GM21619 (cell line): ENCODE measurements at regions not wholly inside any gene's neighbourhood (a gene's known extent, or its start where the extent isn't known, plus 50 kb on each side); places are given as distances from the start of the nearest gene placed in this dataset.

ENCODE experiments used
- ATAC-seq: cut with Tn5 transposase; IDR thresholded peaks from one replicate; pipeline ENCODE4 v1.9.1; 2021; ENCODE audit not compliant: unreplicated experiment

- no peak for ATAC-seq
These were observed 129.7 kb downstream of the TDRD15 start for GRCh38 chr2:21253311-21254027.

DNA sequence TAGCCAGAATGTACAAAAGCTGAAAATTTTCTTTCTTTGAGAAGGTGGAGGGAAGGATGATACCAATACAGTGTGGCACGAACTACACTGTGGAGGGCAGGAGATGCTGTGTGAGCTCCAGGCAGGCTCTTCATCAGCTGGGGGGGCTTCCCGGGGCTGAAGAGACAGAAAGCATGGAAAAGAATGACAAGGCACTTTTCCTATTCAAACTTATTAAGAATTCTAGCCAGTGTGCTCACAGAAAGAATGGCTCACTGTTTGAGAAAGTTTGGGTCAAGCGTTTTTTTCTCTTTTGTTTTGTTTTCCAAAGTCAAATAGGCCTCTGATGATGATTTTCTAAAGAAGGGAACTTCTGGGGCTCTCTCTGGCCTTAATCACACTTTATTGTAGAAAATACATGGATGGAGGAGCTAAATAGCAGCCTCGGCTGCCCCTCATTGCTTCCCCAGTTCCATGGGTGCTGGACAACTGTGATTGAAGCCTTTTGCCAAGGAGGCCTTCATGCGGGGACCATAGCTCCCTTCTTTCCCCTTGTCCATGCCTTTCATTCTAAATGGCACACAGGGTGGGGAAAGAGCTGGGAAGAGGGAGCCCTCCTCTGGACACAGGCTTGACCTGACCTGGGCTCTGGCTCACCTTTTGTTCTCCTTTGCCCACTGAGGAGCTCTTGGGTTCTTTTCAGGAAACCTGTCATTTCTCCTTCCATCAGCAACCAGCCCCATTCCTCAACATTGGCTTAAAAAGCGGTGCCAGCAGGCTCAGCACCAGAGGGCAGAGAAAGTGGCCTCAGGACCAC lies 130.6 kb downstream of the TDRD15 start:
- no peak for ATAC-seq

DNA sequence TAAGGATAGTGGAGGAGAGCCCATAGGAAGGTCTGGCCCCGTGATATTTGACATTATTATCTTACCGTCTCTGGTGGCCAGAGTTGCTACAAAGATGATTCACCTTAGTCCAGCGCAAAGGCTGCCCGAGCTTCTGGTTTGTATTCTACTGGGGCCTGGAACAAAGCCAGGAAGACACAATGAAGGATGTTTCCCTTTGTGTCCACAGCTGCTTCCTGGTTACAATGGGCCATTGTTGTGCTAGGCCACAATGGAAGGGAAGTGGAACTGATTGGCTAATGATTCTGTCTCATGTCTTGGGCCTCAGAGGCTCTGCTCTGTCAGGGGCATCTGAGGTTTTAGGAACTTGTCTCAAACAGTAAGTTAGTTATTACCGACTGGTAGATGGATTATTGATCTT lies 132.2 kb downstream of the TDRD15 start:
- ATAC-seq, result peak; percentile 89

- ATAC-seq, result no peak
These were observed 133.9 kb downstream of the TDRD15 start for GRCh38 chr2:21257621-21258020.

GRCh38 chr2:21258082-21258481 lies 134.3 kb downstream of the TDRD15 start:
- ATAC-seq, result no peak

- ATAC-seq, result no peak
These were observed 136.5 kb downstream of the TDRD15 start for GRCh38 chr2:21260311-21260710.

DNA sequence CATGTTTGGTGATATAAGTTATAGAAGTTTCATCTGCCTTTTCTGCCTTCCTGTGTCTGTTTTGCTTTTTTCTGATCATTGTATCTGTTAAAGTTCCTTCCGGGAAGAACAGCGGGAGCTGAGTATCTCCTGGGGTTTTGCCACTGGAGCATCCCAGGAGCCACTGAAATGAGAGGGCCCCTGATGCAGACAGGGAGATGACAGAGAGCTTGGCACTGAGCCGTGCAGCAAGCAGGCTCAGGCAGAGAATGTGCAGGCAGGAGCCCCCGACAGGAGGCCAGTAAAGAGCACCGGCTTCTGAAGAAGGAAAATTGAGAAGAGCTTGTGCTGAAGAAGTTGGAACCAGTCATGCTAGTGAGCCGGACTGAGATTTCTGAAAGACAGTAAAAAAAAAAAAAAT lies 137.8 kb downstream of the TDRD15 start:
- no peak for ATAC-seq

- ATAC-seq, result no peak
These were observed 138.7 kb downstream of the TDRD15 start for GRCh38 chr2:21262426-21262940.

GRCh38 chr2:21263622-21264021 lies 139.9 kb downstream of the TDRD15 start:
- no peak for ATAC-seq

GRCh38 chr2:21265752-21266151 lies 142.0 kb downstream of the TDRD15 start:
- ATAC-seq, result no peak

- ATAC-seq, result no peak
These were observed 143.6 kb downstream of the TDRD15 start for GRCh38 chr2:21267232-21267835.

DNA sequence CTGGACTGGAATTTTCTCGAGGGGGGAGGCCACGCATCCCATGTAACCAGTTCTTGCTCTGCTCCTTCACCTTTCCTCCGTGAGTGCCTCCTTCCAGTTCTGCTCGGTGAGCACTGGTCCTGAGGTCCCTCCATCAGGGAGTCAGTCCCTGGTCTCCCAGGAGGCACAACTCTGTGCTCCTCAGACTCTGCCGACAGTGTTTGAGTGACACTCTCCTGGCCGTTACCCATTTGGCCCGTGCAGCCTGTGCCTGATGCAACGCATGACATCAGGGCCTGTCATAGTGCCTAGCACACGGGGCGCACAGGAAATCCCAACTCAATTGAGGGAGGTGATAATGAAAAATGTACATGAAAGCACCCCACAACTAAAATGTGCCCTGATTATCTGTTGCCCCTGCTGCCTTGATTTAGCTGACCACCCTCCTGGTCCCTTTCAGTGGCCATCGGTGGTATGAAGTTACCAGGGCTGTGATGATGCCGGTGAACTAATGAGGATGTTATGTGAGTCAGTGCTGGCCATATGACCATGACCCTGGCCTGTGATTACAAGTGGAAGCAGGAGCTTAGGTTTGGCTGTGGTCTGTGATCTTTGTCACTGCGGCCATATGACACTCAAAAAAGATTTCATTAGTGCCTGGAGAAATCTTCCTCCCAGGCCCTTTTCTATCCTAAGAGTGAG lies 144.6 kb downstream of the TDRD15 start:
- no peak for ATAC-seq

- no peak for ATAC-seq
These were observed 145.1 kb downstream of the TDRD15 start for GRCh38 chr2:21268878-21269224.

- no peak for ATAC-seq
These were observed 145.6 kb downstream of the TDRD15 start for GRCh38 chr2:21269382-21269781.

DNA sequence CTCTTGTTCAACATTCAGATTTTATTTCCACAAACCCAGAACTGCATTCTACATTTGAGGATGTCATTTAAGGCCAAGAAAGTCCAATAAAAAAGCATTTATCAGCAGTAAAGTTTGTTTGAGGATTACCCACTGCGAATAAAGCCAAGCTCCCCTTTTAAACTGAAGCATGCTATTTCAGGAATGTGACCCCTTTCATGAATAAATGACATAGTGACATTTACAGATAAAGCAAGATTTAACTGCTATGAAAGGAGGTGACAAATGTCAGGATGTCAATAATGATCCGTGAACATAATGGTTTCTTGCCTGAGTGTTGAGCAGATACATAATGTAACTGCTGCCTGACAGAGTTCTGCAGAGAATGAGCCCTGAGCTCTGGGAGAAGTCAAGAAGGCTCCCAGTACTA lies 146.3 kb downstream of the TDRD15 start:
- no peak for ATAC-seq

- no peak for ATAC-seq
These were observed 146.9 kb downstream of the TDRD15 start for GRCh38 chr2:21270708-21271122.

DNA sequence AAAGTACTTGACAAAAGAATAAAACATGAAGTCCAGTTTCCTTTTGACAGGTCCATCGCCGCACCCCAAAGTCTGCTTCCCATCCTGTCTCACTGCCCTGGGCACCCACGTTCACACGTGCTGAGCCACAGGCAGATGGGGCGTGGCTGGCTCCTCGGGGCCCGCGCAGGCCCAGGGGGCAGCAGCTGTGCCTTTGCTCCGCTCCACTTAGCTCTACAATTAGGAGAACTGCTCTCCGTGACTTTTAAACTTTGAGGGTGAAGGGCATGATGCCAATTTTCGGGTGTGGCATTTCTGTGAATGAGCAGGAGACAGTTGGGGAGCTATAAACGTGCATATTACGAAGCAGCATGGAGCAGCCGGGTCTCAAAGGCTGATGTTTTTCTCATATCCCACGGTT lies 152.4 kb downstream of the TDRD15 start:
- ATAC-seq, result no peak

DNA sequence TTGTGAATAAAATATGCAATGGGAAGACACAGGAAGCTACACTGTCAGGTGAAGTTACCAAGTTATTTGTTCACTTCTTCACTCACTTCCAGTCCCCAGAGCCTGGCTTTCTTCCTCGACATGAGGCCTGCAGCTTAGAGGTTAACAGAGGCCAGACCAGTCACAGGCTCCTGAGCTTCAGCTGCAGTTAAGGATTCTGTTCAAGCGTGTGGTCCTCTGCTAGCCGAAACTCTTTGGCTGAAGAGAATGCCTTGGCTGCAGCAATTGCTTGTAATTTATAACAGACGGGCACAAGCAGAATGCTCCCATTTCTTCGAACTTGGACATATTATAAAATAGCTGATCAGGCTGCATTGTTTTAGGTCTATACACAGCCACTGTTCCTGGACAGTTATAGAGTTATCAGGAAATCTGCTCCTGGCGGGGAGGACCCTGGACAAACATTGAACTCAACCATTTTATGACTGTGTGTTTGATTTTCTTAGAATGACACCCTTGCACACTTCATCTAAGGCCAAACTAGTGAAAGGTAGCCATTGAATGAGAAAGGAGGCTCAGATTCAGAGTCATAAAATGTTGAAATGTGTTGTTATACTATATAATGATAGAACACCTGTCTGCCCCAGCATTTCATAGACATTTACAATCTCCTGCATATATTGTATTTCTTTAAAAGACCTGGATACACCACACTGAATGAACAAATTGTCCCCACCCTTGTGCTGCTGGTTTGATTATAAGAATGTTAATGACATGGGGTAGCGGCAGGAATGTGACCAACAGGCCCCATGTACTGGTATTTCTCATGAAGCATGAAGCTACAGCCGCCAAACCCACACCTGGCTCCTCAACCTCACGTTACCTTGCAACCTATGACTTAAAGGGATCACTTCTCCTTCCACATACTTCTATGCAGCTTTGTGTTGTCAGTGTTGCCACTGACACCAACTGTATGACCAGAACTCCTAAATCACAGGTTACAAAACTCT lies 153.6 kb downstream of the TDRD15 start:
- ATAC-seq, result no peak

DNA sequence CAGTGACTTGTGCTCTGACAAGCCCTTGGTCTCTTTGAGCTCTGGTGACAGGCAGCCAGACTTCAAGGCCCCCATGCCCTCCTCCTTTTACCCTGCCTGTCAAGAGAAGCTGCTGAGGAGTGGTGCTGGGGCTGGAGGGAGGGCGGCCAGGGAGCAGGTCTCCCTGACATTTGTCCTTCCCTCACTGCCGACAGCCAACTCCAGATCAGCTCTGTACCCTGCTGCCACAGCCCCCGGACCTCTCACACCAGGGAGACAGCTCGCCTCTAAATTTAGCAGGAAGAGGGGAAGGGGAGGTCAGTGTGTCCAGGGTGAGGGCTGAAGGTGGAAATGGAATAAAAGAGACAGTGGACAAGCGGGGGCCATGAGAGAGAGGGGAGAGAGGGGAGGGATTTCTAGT lies 155.8 kb downstream of the TDRD15 start:
- ATAC-seq, result no peak

DNA sequence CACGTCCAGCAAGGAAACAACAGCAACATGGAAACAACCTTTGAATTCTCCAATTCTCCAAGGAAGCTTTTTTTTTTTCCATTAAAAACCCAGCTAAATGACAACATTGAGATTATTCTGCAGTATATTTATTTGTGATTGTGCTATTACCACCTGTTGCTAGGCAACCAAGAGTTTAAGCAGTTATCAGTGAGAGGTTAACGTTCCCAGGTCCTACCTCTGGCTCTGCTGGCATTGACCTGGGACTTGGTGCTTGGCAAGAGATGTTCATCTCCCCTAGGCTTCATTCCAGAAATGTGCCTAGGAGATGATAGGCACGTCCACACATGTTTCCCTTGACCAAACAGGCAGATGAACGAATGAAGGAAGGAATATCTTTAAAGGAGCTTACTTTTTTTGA lies 157.0 kb downstream of the TDRD15 start:
- no peak for ATAC-seq
